B cell (primary cell): ENCODE measurements at regions not wholly inside any gene's neighbourhood (a gene's known extent, or its start where the extent isn't known, plus 50 kb on each side); places are given as distances from the start of the nearest gene placed in this dataset.

Experiments
- ATAC-seq: fragments of 200-7000 bp; cut with Tn5 transposase; one replicate; pipeline ENCODE4 v1.10.0; 2021; ENCODE audit warnings: low read depth, mild to moderate bottlenecking, moderate number of reproducible peaks, moderate library complexity
- CTCF ChIA-PET: fragments of 350-600 bp; sonication (Branson Sonifier 250); formaldehyde crosslinking; loops from one replicate; lab custom pipeline; 2021; ENCODE audit warnings: antibody characterized with exemption, inconsistent platforms; lab: Charles Lee
- POLR2A ChIA-PET: fragments of 350-600 bp; sonication (Branson Sonifier 250); formaldehyde crosslinking; loops from one replicate; lab custom pipeline; 2021; ENCODE audit warnings: antibody characterized with exemption; lab: Charles Lee
- DNase-seq: peaks from one replicate; pipeline ENCODE4 v3.0.0; 2013
- H2AFZ ChIP-seq: 2 replicates; pipeline ENCODE4 v1.6.1; 2012; ENCODE audit warnings: mild to moderate bottlenecking, low read depth, low read length; ENCODE audit not compliant: insufficient read depth, poor library complexity, severe bottlenecking
- H3K27ac ChIP-seq, 2 donors: 1 replicate in 1 of 2; 2 replicates in 1 of 2; pipeline ENCODE4 v1.5.1; 2012 to 2013; ENCODE audit warnings: low read length in 2 of 2, mild to moderate bottlenecking in 2 of 2, moderate library complexity in 1 of 2
- H3K27me3 ChIP-seq, 4 experiments: fragments of 200-600 bp in 1 of 4; sonication (generic) in 1 of 4; replicated peaks in 1 of 4; 1 replicate in 2 of 4; 2 replicates in 2 of 4; pipeline versions ENCODE4 v1.6.1 to v1.7.0; 2013 to 2016; ENCODE audit warnings: low read length in 3 of 4, mild to moderate bottlenecking in 2 of 4, mixed read lengths in 1 of 4, moderate library complexity in 1 of 4; ENCODE audit not compliant: insufficient read depth in 4 of 4, control insufficient read depth in 3 of 4; ENCODE audit errors: control extremely low read depth in 1 of 4
- H3K36me3 ChIP-seq, 2 experiments: replicated peaks in 1 of 2; 1 replicate in 1 of 2; 2 replicates in 1 of 2; pipeline versions ENCODE4 v1.6.1 to v1.7.1; 2013; ENCODE audit warnings: low read length in 1 of 2; ENCODE audit not compliant: insufficient read depth in 2 of 2, control insufficient read depth in 1 of 2; ENCODE audit errors: control extremely low read depth in 1 of 2, extremely low read depth in 1 of 2
- H3K4me1 ChIP-seq, 2 donors: fragments of 200-600 bp in 1 of 2; sonication (generic) in 1 of 2; 1 replicate in 1 of 2; 2 replicates in 1 of 2; pipeline versions ENCODE4 v1.5.1 to v1.6.1; 2013 to 2017; ENCODE audit warnings: low read length in 2 of 2; ENCODE audit not compliant: control insufficient read depth in 2 of 2, insufficient read depth in 2 of 2
- H3K4me2 ChIP-seq: replicated peaks from 2 replicates; pipeline ENCODE3; 2012; ENCODE audit warnings: mild to moderate bottlenecking, low read depth, low read length; ENCODE audit not compliant: poor library complexity, severe bottlenecking
- H3K4me3 ChIP-seq, 5 experiments: fragments of 200-600 bp in 1 of 5; sonication (generic) in 1 of 5; 1 replicate in 3 of 5; 2 replicates in 2 of 5; pipeline versions ENCODE4 v1.5.1 to v1.7.0; 2011 to 2016; ENCODE audit warnings: low read length in 4 of 5, mild to moderate bottlenecking in 4 of 5, low read depth in 2 of 5, control low read depth in 1 of 5, moderate library complexity in 1 of 5; ENCODE audit not compliant: insufficient read depth in 1 of 5; ENCODE audit errors: control extremely low read depth in 1 of 5, extremely low read depth in 1 of 5
- H3K79me2 ChIP-seq: fragments of 200-600 bp; sonication (generic); one replicate; pipeline ENCODE4 v1.6.0; 2016; ENCODE audit warnings: low read length; ENCODE audit not compliant: control insufficient read depth, insufficient read depth
- H3K9ac ChIP-seq: fragments of 200-600 bp; sonication (generic); 2 replicates; pipeline ENCODE4 v1.6.1; 2017; ENCODE audit warnings: mild to moderate bottlenecking, low read length, moderate library complexity
- H3K9me3 ChIP-seq, 3 donors: one replicate each; pipeline versions ENCODE4 v1.6.1 to v1.7.1; 2013; ENCODE audit warnings: low read length in 2 of 3; ENCODE audit not compliant: control insufficient read depth in 2 of 3, insufficient read depth in 1 of 3; ENCODE audit errors: control extremely low read depth in 1 of 3
- H4K20me1 ChIP-seq: 2 replicates; pipeline ENCODE4 v1.6.0; 2012; ENCODE audit warnings: mild to moderate bottlenecking, low read length; ENCODE audit not compliant: insufficient read depth, control insufficient read depth, poor library complexity, severe bottlenecking
- H3K27ac Mint-ChIP-seq: one replicate; pipeline ENCODE4 v1.8.0; 2021; ENCODE audit warnings: mixed read lengths
- H3K27me3 Mint-ChIP-seq: one replicate; pipeline ENCODE4 v1.8.0; 2021; ENCODE audit warnings: mixed read lengths
- H3K4me1 Mint-ChIP-seq: one replicate; pipeline ENCODE4 v1.8.0; 2021; ENCODE audit warnings: mixed read lengths
- H3K4me3 Mint-ChIP-seq: one replicate; pipeline ENCODE4 v1.8.0; 2021; ENCODE audit warnings: mixed read lengths
- H3K9me3 Mint-ChIP-seq: one replicate; pipeline ENCODE4 v1.8.0; 2022; ENCODE audit warnings: mixed read lengths; ENCODE audit not compliant: insufficient read depth
- CTCF ChIP-seq: fragments of 200-600 bp; IDR thresholded peaks from one replicate; pipeline ENCODE4 v1.8.0; 2022; ENCODE audit warnings: antibody characterized with exemption, mild to moderate bottlenecking
- EZH2 ChIP-seq: IDR thresholded peaks from 2 replicates; pipeline ENCODE4 v1.6.1; 2012; ENCODE audit warnings: borderline replicate concordance, low read depth, mild to moderate bottlenecking, moderate library complexity, low read length; ENCODE audit not compliant: insufficient read depth, poor library complexity, severe bottlenecking
- WGBS: methylation state at CpG from one replicate; pipeline ENCODE4 v1.1.5; 2013; ENCODE audit warnings: missing lambda C conversion rate; ENCODE audit not compliant: insufficient coverage; 5-methylcytosine and 5-hydroxymethylcytosine counted together
- intact Hi-C: fragments of 100-400 bp; cut with micrococcal nuclease; formaldehyde crosslinking; loops from one replicate; pipeline ENCODE4 v1.10.0; 2022

- no peak overlapping the region for H3K27ac Mint-ChIP-seq
- no CpG with 5 or more reads among the region's 1 CpG for WGBS
These were observed 395.2 kb upstream of the MIR17HG start for GRCh38 chr13:90952326-90952725.

GRCh38 chr13:90954605-90955195, 392.8 kb upstream of the MIR17HG start:
- TF ChIP-seq CTCF (no peak), EZH2 (no peak)
- no peak overlapping the region for H3K4me3 ChIP-seq
- no peaks in the 10 kb centered on the region for H3K27me3 ChIP-seq
- no peak overlapping the region for H3K27ac ChIP-seq
- no CpG with 5 or more reads among the region's 2 CpGs for WGBS
- ChIA-PET CTCF (no interaction called here), POLR2A (no interaction called here)
- no peaks in the 10 kb centered on the region for H4K20me1 ChIP-seq
- no peak overlapping the region for H3K9ac ChIP-seq
- H3K79me2 ChIP-seq: no peaks in the 10 kb centered on the region
- Mint-ChIP-seq H3K4me1 (no peaks in the 10 kb centered on the region), H3K9me3 (no peaks in the 10 kb centered on the region), H3K4me3 (no peak overlapping the region), H3K27me3 (no peaks in the 10 kb centered on the region), H3K27ac (no peak overlapping the region)
- H3K4me1 ChIP-seq: no peaks in the 10 kb centered on the region
- H3K4me2 ChIP-seq: no peak overlapping the region
- intact Hi-C loops: no loop called here
- no peaks in the 10 kb centered on the region for H3K36me3 ChIP-seq
- H3K9me3 ChIP-seq: no peaks in the 10 kb centered on the region
- ATAC-seq: no peak
- H2AFZ ChIP-seq: no peak overlapping the region
- DNase-seq: no peak

More at GRCh38 chr13:90952326-90952725, 395.2 kb upstream of the MIR17HG start:
- Histone ChIP-seq H3K9me3 (peaks cover 0 to 7% (median 0%) of the 10 kb centered on the region in 3 donors), H3K27me3 (no peaks in the 10 kb centered on the region), H3K9ac (no peak overlapping the region), H4K20me1 (no peaks in the 10 kb centered on the region), H3K4me1 (no peaks in the 10 kb centered on the region), H3K27ac (no peak overlapping the region), H3K79me2 (no peaks in the 10 kb centered on the region), H3K4me3 (no peak overlapping the region), H3K4me2 (no peak overlapping the region), H3K36me3 (no peaks in the 10 kb centered on the region), H2AFZ (no peak overlapping the region)
- no peak overlapping the region for H3K4me3 Mint-ChIP-seq
- DNase-seq (no peak), ATAC-seq (no peak)
- intact Hi-C loops: no loop called here
- no peaks in the 10 kb centered on the region for H3K27me3 Mint-ChIP-seq
- no peaks in the 10 kb centered on the region for H3K4me1 Mint-ChIP-seq
- ChIA-PET POLR2A (no interaction called here), CTCF (no interaction called here)
- no peaks in the 10 kb centered on the region for H3K9me3 Mint-ChIP-seq
- no peak for TF ChIP-seq EZH2
- no peak for TF ChIP-seq CTCF
